ENCODE measurements at regions not wholly inside any gene's neighbourhood (a gene's known extent, or its start where the extent isn't known, plus 50 kb on each side); places are given as distances from the start of the nearest gene placed in this dataset.
"Not testable (repeated sequence)": the region's sequence is repeated elsewhere in the genome, so short reads cannot be mapped to it uniquely, and the experiment has no call there.

- intact Hi-C loops (cut with DNase I), result no loop called here
- DNase-seq (ENCODE audit: low spot score), result no peak
Measured at GRCh38 chr11:69884286-69884685, 65.1 kb upstream of the FGF3 start.

GRCh38 chr11:69884751-69885150 is 65.5 kb upstream of the FGF3 start:
- no peak for DNase-seq (ENCODE audit: low spot score)
- intact Hi-C loops (cut with DNase I), result no loop called here

- no peak for DNase-seq (ENCODE audit: low spot score)
Measured at GRCh38 chr11:69887330-69887729, 68.1 kb upstream of the FGF3 start.

DNA sequence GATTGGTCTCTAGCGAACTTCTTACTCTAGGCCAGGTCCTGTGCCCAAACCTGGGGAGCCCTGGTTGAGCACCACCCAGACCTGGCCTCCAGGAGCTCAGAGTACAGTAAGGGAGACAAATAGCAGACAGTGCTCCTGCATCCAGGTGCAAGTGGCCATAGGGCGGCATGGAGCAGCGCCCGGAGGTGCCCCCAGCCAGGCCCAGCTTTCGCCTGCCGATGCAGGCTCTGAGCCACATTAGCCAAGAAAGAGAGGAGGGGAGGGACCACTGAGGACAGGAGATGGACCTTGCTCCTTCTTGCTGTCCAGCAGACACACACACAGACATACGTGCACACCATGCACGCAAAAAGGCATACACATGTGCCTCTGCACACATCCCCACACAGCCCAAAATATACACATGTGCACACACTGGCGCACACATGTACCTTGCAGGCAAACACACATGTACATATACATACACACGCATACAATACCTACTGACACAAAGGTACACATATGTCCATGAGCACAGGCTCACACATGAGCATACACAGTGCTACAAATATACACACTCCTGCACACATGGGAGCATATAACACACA is 68.7 kb upstream of the FGF3 start:
- no peak for DNase-seq (ENCODE audit: low spot score)
- intact Hi-C loops (cut with DNase I), result loop anchor here (2.0 kb wide), 1 partner anchor 201 kb away; no protein-coding TSS in a partner anchor

More at GRCh38 chr11:69887330-69887729, 68.1 kb upstream of the FGF3 start:
- intact Hi-C loops (cut with DNase I), result no loop called here

DNA sequence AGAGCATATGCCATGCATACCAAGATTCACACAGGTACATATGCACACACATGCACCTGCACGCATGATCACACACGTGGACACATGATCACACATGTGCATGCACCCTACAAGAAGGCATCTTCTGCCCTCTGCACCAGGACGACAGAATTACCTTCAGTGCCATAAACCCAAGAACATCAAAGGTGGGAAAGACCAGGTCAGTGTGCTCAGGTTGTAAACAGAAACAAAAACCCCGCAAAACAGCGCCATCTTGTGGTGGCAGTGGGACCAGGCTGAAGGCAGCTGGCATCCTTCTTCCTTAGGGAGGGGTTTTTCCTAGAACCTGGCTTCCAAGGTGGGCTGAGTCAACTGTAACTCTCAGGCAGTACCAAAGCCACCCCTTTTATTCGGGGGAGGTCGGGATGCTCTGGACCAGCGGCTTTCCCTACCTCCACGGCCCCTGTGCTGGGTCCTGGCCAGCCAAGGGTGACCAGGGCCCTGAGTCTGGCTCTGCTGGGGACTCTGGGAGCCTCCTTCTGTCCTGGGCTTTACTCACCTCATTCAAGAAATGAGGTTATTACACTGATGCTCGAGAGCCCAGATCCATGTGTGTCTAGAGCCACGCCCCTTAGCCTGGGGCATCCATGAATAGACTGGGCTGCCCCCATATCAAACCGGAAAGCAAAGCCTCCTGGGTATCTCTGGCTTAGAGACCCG is 69.4 kb upstream of the FGF3 start:
- no peak for DNase-seq (ENCODE audit: low spot score)
- intact Hi-C loops (cut with DNase I), result loop anchor here (2.0 kb wide), 1 partner anchor 202 kb away; no protein-coding TSS in a partner anchor

DNA sequence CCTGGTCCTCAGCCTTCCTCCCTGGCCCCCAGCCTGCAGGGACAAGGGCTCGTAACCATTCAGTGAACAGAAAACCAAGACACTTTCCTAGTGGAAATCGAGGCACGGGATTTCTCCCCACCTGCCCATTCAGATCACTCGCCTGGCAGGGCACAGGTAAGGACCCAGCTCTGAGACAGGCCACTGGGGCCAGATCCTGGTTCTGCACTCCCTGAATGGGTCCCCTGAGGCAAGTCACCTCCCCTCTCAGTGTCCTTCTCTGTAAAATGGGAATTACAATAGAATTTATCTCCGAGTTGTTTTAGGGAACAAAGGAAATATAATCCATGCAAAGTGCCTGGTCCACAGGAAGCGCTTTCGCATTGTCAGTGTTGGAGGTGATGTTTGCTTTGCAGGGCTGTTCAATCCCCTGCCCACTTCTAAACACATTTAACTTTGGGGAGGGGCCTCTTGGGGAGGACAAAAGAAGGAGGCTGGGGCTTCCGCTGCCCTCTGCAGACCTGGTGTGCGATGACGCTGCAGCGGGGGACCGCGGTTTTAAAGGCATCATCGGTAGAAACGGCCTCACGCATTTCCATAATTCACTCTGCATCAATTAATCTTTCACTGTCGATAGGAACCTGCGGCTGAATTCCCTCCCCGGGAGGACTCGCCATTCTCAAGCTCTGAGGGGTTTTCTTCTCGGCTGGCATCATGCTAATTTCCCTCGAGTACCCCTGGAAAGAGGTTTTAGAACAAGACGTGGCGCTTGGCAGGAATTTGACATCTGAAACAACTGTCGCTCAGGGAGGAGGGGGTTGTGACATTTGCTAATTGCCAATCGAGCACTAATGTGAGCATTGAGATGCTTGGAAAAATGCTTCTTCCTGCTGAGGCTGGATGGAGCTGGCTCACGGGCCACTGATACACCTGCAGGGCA is 70.4 kb upstream of the FGF3 start:
- no peak for DNase-seq (ENCODE audit: low spot score)
- intact Hi-C loops (cut with DNase I), result loop anchor here (2.0 kb wide), 1 partner anchor 203 kb away; no protein-coding TSS in a partner anchor

GRCh38 chr11:69890476-69890875 is 71.3 kb upstream of the FGF3 start:
- intact Hi-C loops (cut with DNase I), result no loop called here
- no peak for DNase-seq (ENCODE audit: low spot score)

DNA sequence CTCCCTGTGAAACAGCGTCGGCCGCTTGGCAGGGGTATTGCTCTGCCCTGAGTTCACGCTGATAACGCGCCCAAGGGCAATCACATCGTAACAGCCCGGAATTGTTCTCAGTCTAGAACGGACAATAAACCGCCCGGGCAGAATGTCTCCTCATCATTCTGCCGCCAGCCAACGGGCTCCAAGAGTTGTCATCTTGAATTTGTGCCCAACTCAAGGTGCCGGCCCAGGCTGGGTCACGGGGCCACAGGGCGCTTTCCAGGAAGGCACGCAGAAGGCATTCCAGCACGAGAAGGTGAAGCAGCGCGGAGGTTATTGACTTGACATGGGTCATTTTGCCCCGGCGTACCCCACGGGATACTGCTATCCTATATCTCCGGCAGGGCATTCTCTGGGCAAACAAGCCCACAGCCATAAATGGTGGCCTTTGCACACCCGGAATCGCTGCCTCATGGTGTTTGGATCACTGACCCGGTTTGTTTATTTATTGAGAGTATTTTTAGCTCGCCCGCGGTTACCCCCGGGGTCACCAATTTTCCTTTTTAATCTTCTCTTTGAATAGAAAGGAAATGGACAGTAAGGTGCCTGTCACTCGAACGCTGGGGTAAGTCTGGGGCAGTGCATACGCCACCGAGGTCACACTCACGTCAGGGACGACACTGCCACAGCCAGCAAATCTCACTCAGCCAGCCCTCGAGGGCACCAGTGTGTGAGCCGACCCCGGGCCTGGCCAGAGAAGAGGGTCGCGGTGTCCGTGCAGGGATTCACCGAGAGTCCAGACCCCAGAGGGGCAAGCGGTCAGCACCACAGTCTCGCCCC is 72.4 kb upstream of the FGF3 start:
- intact Hi-C loops (cut with DNase I), result no loop called here
- DNase-seq (ENCODE audit: low spot score), result no peak

DNA sequence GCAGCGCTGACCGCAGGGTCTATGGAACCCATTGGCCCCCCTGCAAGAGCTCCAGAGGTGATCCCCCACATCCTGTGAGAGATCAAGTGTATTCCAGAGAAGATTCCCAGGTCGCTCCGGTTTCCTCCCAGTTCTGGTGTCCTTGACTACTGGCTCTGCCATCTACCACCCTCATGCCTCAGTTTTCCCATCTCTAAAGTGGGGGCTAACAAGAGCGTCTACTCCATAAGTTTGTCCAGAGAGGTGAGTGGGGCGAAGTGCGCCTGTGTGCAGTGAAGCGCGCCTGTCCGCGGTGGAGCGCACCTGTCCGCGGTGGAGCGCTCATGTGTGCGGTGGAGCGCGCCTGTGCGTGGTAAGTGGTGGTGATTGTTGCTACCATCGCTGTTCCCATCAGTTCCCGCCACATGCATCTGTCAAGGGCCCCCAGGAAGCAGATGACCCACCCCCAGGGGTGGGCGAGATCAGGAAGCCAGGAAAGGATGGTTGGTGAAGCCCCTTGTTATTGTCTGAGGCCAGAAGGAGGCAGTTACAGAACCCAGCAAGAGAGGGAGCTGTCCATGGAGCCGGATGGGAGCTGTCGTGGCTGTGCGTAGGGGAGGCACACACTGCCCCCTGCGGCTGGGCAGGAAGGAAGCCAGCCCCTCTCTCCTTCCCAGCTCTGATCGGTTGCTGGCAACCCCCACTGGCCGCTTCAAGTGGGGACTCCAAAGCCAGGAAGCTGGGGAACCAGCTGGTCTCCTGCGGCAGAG is 73.2 kb upstream of the FGF3 start:
- intact Hi-C loops (cut with DNase I), result no loop called here
- no peak for DNase-seq (ENCODE audit: low spot score)

DNA sequence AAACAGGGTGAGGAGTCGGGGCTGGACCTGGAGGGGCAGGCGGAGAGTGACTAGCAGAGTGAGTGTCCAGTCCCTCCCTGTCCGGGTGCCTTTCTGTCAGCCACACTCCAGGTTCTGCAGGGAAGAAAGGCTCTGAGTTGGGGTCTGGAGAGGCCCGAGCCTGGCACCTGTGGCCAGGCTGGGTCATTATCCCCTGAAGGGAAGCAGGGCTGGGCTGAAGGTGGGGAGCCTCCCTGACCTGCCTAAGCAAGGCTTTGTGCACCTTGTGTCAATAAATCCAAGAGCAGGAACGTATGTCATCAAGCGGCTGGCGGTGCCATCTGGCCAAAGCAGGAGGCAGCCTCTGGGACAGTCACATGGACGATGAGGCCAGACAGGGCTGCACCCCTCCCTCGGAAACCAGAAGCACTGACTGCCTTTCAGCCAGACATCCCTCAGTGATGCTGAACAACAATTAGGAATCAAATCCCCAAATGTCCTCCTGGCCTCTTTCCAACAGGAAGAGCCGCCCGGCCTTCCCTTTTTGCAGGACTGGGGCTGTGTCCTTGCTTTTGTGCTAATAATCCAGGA is 73.9 kb upstream of the FGF3 start:
- DNase-seq (ENCODE audit: low spot score), result no peak
- intact Hi-C loops (cut with DNase I), result no loop called here

DNA sequence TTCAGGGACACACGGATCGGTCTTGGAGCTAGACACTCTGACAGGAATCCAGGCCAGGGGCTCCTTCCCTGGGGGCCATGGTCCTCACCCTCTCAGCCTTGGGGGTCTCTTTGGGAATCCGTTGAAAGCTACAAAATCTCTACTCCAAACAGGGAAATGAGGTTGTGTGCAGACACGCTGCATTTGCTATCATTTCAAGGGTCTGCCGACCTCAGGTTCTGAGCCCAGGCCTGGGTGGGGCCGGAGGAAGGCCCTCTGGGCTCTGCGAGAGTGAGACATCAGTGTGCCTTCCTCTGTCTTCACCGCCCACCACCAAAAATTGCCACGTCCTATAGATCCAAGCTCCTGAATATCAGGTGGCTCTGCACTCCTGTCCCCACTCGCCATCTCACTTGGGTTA is 74.4 kb upstream of the FGF3 start:
- no peak for DNase-seq (ENCODE audit: low spot score)

GRCh38 chr11:69894181-69894611 is 75.0 kb upstream of the FGF3 start:
- no peak for DNase-seq (ENCODE audit: low spot score)
- intact Hi-C loops (cut with DNase I), result no loop called here

More for the DNA sequence above, 74.4 kb upstream of the FGF3 start:
- intact Hi-C loops (cut with DNase I), result no loop called here

GRCh38 chr11:69894648-69895047 is 75.4 kb upstream of the FGF3 start:
- intact Hi-C loops (cut with DNase I), result no loop called here
- no peak for DNase-seq (ENCODE audit: low spot score)

GRCh38 chr11:69896250-69896649 is 77.0 kb upstream of the FGF3 start:
- DNase-seq (ENCODE audit: low spot score), result no peak
- intact Hi-C loops (cut with DNase I), result no loop called here

- no peak for DNase-seq (ENCODE audit: low spot score)
- intact Hi-C loops (cut with DNase I), result no loop called here
Measured at GRCh38 chr11:69898123-69898522, 78.9 kb upstream of the FGF3 start.

GRCh38 chr11:69899957-69900821 is 81.0 kb upstream of the FGF3 start:
- no peak for DNase-seq (ENCODE audit: low spot score)
- intact Hi-C loops (cut with DNase I), result no loop called here

- intact Hi-C loops (cut with DNase I); DNase-seq (ENCODE audit: low spot score): not testable (repeated sequence)
Measured at GRCh38 chr11:69900822-69901302, 81.6 kb upstream of the FGF3 start.

All from cardiac septum (tissue), 1 donor.